ENCODE measurements at regions not wholly inside any gene's neighbourhood (a gene's known extent, or its start where the extent isn't known, plus 50 kb on each side); places are given as distances from the start of the nearest gene placed in this dataset.

DNA sequence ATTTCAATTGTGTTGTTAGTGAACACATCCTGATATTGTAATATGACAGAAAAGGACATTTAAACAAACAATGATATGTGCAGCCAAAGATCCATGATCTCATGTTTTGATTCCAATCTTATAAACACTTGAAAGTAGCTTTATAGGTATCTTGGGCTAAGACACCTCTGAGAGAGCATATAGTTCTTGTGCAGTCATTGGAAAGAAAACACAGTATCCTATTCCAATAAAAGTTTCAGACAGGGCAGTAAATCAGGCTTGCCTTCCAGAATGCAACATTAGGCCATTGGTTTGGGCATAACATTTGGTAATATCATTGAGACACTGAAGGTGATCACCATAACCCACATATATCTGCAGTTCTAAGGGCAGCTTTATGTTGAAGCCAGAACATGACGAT is 188.3 kb upstream of the HCCS start:
- TF ChIP-seq CTCF (IDR thresholded peaks at IDR 0.05; ENCODE audit: low read depth, low read length, missing input control) (no peak), JUND (IDR thresholded peaks at IDR 0.05) (no peak), TAF1 (conservative IDR thresholded peaks at IDR 0.05) (no peak), YY1 (IDR thresholded peaks at IDR 0.05) (no peak), EGR1 (IDR thresholded peaks at IDR 0.05; ENCODE audit: low read depth in 2 of 2) (no peak)
- TF ChIP-seq, protein P1, sequence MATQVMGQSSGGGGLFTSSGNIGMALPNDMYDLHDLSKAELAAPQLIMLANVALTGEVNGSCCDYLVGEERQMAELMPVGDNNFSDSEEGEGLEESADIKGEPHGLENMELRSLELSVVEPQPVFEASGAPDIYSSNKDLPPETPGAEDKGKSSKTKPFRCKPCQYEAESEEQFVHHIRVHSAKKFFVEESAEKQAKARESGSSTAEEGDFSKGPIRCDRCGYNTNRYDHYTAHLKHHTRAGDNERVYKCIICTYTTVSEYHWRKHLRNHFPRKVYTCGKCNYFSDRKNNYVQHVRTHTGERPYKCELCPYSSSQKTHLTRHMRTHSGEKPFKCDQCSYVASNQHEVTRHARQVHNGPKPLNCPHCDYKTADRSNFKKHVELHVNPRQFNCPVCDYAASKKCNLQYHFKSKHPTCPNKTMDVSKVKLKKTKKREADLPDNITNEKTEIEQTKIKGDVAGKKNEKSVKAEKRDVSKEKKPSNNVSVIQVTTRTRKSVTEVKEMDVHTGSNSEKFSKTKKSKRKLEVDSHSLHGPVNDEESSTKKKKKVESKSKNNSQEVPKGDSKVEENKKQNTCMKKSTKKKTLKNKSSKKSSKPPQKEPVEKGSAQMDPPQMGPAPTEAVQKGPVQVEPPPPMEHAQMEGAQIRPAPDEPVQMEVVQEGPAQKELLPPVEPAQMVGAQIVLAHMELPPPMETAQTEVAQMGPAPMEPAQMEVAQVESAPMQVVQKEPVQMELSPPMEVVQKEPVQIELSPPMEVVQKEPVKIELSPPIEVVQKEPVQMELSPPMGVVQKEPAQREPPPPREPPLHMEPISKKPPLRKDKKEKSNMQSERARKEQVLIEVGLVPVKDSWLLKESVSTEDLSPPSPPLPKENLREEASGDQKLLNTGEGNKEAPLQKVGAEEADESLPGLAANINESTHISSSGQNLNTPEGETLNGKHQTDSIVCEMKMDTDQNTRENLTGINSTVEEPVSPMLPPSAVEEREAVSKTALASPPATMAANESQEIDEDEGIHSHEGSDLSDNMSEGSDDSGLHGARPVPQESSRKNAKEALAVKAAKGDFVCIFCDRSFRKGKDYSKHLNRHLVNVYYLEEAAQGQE (IDR thresholded peaks at IDR 0.05) = no peak
